ENCODE measurements at regions not wholly inside any gene's neighbourhood (a gene's known extent, or its start where the extent isn't known, plus 50 kb on each side); places are given as distances from the start of the nearest gene placed in this dataset.

DNA sequence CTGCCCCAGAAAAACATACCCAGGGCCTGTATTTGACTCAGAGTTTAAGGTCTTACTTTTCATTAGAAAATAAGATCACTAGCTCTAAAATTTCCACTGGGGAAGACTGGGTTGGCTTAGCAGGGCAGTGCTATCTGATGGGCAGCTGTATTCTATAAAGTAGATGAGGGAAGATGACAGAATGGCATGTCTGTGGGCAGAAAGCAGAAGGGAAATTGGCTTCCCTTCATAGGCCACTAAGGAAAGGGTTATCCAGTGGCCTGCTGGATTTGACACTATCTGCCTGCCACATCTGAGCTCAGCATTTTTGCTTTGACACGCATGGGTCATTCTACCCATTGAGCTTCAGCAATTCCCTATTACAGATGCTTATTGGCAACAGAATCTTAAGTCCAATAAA lies 461.3 kb upstream of the RASGRP1 start:
- no peak for DNase-seq
- H3K27ac ChIP-seq = peak overlapping the region in 4 of 8 donors; percentile 19 to 52 (median 26)
- H3K9me3 ChIP-seq = no peaks in the 10 kb centered on the region
- no peaks in the 10 kb centered on the region for H3K27me3 ChIP-seq (replicated peaks in 1 of 7)
- H3K4me3 ChIP-seq = no peak overlapping the region
- intact Hi-C loops (cut with DNase I; ENCODE audit: low total_unique reads) = no loop called here
- H3K4me1 ChIP-seq = no peaks in the 10 kb centered on the region
- WGBS, 5 donors = 71 to 91% (median 82%) methylated on average over 1 of the region's 1 CpG
- TF ChIP-seq POLR2A (IDR thresholded peaks at IDR 0.05) = no peak
- no peak for TF ChIP-seq POLR2AphosphoS5 (IDR thresholded peaks at IDR 0.05)
- TF ChIP-seq, protein P1, sequence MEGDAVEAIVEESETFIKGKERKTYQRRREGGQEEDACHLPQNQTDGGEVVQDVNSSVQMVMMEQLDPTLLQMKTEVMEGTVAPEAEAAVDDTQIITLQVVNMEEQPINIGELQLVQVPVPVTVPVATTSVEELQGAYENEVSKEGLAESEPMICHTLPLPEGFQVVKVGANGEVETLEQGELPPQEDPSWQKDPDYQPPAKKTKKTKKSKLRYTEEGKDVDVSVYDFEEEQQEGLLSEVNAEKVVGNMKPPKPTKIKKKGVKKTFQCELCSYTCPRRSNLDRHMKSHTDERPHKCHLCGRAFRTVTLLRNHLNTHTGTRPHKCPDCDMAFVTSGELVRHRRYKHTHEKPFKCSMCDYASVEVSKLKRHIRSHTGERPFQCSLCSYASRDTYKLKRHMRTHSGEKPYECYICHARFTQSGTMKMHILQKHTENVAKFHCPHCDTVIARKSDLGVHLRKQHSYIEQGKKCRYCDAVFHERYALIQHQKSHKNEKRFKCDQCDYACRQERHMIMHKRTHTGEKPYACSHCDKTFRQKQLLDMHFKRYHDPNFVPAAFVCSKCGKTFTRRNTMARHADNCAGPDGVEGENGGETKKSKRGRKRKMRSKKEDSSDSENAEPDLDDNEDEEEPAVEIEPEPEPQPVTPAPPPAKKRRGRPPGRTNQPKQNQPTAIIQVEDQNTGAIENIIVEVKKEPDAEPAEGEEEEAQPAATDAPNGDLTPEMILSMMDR (IDR thresholded peaks at IDR 0.05 in 8 of 11, conservative IDR thresholded peaks at IDR 0.05 in 3 of 11) = no peak
- no peaks in the 10 kb centered on the region for H3K36me3 ChIP-seq

DNA sequence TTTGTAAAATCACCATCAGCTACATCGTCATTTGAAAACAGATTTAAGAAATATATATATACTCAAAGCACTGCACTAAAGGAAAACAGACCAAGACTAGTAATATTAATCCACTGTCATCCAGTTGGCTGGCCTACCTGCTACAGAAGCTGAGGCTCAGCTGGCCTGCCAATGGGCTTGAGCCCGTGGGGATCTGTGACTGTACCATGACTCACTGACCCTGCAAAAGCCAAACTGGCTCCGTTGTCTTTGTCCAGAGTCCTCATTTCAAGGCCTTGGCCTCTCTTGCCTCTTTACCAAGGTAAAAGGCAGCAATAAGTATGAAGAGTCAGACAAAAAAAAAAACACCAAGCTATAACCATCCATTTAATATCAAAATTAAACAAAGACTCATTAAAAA lies 463.5 kb upstream of the RASGRP1 start:
- Histone ChIP-seq H3K4me1 (no peaks in the 10 kb centered on the region), H3K9me3 (no peaks in the 10 kb centered on the region), H3K27me3 (replicated peaks in 1 of 7) (no peaks in the 10 kb centered on the region), H3K4me3 (no peak overlapping the region), H3K36me3 (no peaks in the 10 kb centered on the region), H3K27ac (no peak overlapping the region)
- TF ChIP-seq, protein P1 (IDR thresholded peaks at IDR 0.05 in 8 of 11, conservative IDR thresholded peaks at IDR 0.05 in 3 of 11) = no peak
- no peak for TF ChIP-seq POLR2A (IDR thresholded peaks at IDR 0.05)
- TF ChIP-seq POLR2AphosphoS5 (IDR thresholded peaks at IDR 0.05) = no peak
- WGBS, 5 donors = 68 to 91% (median 87%) methylated on average over 3 of the region's 3 CpGs
- intact Hi-C loops (cut with DNase I; ENCODE audit: low total_unique reads) = no loop called here
- no peak for DNase-seq

- no peaks in the 10 kb centered on the region for H3K9me3 ChIP-seq
- no peaks in the 10 kb centered on the region for H3K36me3 ChIP-seq
- H3K4me1 ChIP-seq = no peaks in the 10 kb centered on the region
- H3K27me3 ChIP-seq (replicated peaks in 1 of 7) = no peaks in the 10 kb centered on the region
- no peak for DNase-seq
- intact Hi-C loops (cut with DNase I; ENCODE audit: low total_unique reads) = no loop called here
- no peak overlapping the region for H3K4me3 ChIP-seq
- H3K27ac ChIP-seq = no peak overlapping the region
- TF ChIP-seq POLR2AphosphoS5 (IDR thresholded peaks at IDR 0.05) (no peak), POLR2A (IDR thresholded peaks at IDR 0.05) (no peak)
- TF ChIP-seq, protein P1 (IDR thresholded peaks at IDR 0.05 in 8 of 11, conservative IDR thresholded peaks at IDR 0.05 in 3 of 11) = no peak
- 81 to 97% (median 89%) methylated on average over 1 of the region's 1 CpG for WGBS, 5 donors
Observed at GRCh38 chr15:39029741-39030140, 465.1 kb upstream of the RASGRP1 start.

DNA sequence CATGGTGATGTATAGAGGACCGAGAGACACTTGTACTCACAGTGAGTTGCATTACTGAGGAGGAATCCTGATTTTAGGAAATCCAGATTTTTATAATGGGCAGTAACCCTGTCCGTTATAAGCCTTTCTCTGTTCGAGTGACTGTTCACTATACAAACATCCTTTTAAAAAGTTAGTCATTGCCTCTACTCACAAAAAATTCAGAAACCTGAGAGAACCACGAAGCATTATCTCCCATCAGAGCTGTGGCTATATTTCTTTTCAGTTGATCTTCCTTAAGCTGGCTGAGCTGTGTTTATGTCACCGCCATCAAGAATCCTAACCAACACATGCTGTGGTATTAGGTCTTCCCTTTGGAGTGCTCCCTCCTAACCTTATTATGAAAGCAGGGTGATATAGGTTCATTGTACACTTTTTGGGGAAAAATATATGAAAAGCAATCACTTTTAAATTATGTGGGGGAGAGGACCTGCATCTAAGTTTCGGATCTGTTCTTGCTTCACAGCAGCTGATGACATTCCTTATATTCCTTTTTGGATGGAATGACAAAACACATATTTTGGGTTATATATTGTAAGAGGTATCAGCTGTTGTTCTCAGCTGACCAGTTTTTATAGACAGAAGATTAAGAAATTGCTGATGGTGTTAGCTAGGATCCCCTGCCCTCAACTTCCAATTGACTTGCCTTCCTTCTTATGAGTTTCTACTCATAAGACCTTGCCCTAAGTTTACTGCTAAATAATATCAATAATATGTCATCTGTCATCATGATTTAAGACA lies 465.9 kb upstream of the RASGRP1 start:
- Histone ChIP-seq H3K27me3 (replicated peaks in 1 of 7) (no peaks in the 10 kb centered on the region), H3K4me3 (no peak overlapping the region), H3K36me3 (no peaks in the 10 kb centered on the region), H3K27ac (no peak overlapping the region), H3K9me3 (no peaks in the 10 kb centered on the region), H3K4me1 (no peaks in the 10 kb centered on the region)
- no peak for DNase-seq
- intact Hi-C loops (cut with DNase I; ENCODE audit: low total_unique reads) = no loop called here
- 82 to 93% (median 86%) methylated on average over 6 of the region's 6 CpGs for WGBS, 5 donors
- no peak for TF ChIP-seq POLR2AphosphoS5 (IDR thresholded peaks at IDR 0.05)
- no peak for TF ChIP-seq POLR2A (IDR thresholded peaks at IDR 0.05)
- TF ChIP-seq, protein P1 (IDR thresholded peaks at IDR 0.05 in 8 of 11, conservative IDR thresholded peaks at IDR 0.05 in 3 of 11) = no peak

Measured in spleen (tissue), 11 donors.